NCI-H1436 (cell line): ENCODE measurements at regions not wholly inside any gene's neighbourhood (a gene's known extent, or its start where the extent isn't known, plus 50 kb on each side); places are given as distances from the start of the nearest gene placed in this dataset.
A peak's percentile ranks its signal among the peaks of the same experiment; 100 is the strongest.
"Not testable (repeated sequence)": the region's sequence is repeated elsewhere in the genome, so short reads cannot be mapped to it uniquely, and the experiment has no call there.

Source experiments
- DNase-seq: peaks from one replicate; lab custom pipeline; 2025; lab: John Stamatoyannopoulos, UW

GRCh38 chr2:4139316-4139715 is 435.9 kb downstream of the DCDC2C start:
- DNase-seq: no peak

GRCh38 chr2:4139731-4140130 is 436.4 kb downstream of the DCDC2C start:
- no peak for DNase-seq

DNA sequence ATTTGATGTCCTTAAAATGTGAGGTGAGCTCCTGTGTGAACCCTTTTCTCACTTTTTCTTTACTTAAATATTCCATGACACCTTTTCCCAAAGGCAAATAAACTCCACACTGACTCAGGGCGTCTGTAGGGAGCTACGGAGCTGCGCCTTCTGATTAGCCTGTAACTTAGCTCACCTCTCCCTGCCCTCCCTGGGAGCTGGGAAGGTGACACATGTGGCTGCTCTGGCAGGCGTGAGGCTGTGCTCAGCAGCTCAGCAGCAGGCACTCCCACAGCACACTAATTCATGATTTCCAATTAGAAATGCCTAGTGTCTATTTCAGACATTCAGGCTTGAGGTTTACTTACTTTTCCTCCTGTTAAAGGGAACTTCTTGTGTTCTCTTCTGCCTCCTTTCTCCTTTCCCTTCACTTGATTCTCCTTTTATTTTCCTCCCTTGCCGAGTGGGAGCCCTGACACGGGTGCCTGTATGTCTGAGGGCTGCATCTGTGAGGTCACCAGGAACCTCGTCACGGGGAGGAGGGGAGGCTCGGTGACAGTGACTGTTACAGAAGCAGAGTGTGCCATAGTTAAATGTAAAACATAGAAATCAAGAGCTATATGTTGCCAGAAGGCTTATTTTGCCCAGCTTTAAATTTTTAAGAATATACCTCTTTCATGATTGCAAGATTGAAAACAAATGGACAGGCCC is 437.1 kb downstream of the DCDC2C start:
- DNase-seq: no peak

DNA sequence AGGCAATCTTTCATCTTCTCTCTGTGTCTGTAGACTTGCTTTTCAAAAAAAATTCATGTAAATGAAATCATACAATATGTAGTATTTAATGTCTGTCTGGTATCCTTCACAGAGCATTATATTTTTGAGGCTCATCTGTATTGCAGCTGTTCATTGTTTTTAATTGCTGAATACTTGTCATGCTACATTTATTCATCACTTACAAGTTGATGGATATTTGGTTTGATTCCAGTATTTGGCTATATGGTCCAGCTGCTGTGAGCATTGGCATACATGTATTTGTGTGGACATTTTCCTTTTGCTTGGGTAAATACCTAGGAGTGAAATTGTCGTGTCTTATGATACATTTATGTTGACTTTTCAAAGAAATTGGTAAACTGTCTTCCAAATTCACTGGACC is 441.4 kb downstream of the DCDC2C start:
- DNase-seq: no peak

GRCh38 chr2:4151521-4151920 is 448.1 kb downstream of the DCDC2C start:
- DNase-seq: no peak

DNA sequence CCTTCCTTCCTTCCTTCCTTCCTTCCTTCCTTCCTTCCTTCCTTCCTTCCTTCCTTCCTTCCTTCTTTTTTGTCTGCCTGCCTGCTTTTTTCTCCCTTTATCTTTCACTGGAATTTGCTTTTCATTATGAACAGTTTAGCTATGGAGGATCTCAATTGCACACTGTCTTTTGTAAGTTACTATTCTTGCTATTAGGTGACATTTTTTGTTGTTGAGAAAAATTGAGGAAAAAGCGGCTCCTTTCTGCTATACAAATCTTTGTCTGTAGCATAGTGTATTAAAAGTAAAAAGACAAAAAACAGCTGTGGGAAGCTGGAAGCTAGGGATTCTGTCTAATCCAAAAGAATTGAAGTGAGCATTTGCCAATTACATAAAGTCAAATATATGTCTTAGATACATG is 448.7 kb downstream of the DCDC2C start:
- DNase-seq: no peak

DNA sequence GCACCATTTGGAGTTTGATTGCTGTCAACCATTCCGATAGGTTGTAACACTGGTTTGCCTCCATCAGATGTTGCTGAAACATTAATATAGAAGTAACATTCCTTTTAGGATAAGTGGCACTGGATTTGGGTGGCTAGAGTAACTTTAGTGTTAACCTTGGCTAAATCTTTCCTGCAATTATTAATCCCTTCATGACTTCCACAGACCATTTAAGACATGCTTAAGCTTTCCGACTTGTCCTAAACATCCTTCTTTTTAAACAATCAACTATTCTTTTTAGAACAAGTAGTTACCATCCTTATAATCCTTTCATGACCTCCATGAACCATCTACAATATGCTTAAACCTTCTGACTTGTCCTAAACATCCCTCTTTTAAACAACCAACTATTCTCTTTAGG is 465.5 kb downstream of the DCDC2C start:
- DNase-seq: no peak

DNA sequence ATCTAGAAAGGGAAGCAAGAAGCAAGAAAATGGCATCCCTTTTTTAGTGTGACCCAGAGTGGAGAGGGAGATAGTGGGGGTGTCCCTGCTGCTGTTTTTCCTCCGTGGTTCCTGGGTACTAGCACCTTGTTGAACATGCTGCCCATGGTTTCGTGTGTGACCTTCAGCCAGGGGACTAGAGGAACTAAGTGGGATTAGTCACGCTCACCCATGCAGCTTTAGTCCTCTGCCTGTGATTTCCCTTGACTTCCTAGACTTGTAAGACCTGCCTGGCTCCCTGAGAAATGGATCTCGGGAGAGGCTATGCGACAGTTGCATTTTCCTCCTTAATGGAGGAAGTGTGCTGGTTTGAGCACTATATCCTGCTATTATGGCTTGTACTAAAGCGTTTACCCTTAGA is 471.4 kb downstream of the DCDC2C start:
- DNase-seq: no peak

DNA sequence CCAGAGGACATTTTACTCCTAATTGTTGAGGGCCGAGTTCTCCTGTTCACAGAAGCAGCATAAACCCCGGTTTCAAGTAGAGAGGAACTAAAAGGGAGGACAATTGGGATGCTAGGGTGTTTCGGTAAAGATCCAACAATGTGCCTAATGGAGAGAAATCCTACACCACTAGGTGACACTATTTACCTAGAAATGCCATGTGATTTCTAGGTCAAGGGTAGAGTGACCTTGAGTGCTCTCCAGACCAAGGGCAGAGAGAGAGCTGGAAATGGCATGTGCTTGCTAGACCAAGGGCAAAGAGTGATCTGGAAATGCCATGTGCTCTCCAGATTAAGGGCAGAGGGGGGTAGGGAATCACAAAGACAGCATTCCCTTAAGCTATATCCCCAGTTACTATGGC is 472.0 kb downstream of the DCDC2C start:
- no peak for DNase-seq

- no peak for DNase-seq
Observed at GRCh38 chr2:4180631-4181030, 477.3 kb downstream of the DCDC2C start.

- no peak for DNase-seq
Observed at GRCh38 chr2:4181062-4181461, 477.7 kb downstream of the DCDC2C start.

GRCh38 chr2:4188561-4188960 is 485.2 kb downstream of the DCDC2C start:
- no peak for DNase-seq

DNA sequence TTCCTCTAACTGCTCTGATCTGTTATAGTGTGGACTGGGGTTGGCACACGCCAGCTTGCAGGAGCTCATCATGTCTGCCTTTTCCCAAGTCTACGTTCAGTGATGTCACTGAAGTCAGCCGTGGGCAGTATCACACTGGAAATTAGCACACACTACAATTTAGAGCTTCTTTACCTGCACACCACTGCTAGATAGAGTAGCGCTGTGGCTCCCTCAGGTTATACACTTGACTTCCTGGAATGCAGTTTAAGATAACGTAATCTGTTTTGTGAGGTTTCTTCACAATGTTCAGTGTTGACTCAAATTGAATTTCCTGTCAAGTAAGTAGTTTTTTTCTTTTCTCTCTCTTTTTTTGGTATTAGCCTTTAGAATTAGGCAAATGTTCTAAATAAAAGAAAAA is 487.2 kb downstream of the DCDC2C start:
- no peak for DNase-seq

DNA sequence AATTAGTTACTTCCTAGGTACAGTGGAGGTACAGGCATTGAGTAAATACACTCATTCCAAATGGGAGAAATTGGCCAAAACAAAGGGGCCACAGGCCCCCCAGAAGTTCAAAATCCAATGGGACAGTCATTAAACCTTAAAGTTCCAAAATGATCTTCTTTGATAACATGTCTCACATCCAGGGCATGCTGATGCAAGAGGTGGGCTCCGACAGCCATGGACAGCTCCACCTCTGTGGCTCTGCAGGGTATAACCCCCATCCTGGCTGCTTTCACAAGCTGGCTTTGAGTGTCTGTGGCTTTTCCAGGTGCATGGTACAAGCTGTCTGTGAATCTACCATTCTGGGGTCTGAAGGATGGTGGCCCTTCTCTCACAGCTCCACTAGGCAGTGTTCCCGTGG is 488.7 kb downstream of the DCDC2C start:
- DNase-seq: no peak

GRCh38 chr2:4214444-4215205 is 511.2 kb downstream of the DCDC2C start:
- DNase-seq: no peak

- no peak for DNase-seq
Observed at GRCh38 chr2:4217737-4218136, 514.4 kb downstream of the DCDC2C start.

- DNase-seq: no peak
Observed at GRCh38 chr2:4219101-4219500, 515.7 kb downstream of the DCDC2C start.

- DNase-seq: peak; percentile 10
Observed at GRCh38 chr2:4219571-4219970, 516.2 kb downstream of the DCDC2C start.

- no peak for DNase-seq
Observed at GRCh38 chr2:4221434-4221833, 518.1 kb downstream of the DCDC2C start.

DNA sequence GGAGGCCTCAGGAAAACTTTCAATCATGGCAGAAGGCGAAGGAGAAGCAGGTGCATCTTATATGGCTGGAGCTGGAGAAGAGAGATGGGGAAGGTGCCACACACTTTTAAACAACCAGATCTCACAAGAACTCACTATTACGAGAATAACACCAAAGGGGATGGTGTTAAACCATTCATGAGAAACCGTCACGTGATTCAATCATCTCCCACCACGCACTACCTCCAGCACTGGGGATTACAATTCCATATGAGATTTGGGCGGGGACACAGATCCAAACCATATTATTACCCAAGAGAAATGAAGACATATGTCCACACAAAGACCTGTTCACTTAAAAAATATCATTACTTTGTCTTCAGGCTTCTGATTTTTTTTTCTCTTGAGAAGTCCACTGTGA is 518.5 kb downstream of the DCDC2C start:
- DNase-seq: no peak

GRCh38 chr2:4244422-4244821 is 541.0 kb downstream of the DCDC2C start:
- DNase-seq: not testable (repeated sequence)

DNA sequence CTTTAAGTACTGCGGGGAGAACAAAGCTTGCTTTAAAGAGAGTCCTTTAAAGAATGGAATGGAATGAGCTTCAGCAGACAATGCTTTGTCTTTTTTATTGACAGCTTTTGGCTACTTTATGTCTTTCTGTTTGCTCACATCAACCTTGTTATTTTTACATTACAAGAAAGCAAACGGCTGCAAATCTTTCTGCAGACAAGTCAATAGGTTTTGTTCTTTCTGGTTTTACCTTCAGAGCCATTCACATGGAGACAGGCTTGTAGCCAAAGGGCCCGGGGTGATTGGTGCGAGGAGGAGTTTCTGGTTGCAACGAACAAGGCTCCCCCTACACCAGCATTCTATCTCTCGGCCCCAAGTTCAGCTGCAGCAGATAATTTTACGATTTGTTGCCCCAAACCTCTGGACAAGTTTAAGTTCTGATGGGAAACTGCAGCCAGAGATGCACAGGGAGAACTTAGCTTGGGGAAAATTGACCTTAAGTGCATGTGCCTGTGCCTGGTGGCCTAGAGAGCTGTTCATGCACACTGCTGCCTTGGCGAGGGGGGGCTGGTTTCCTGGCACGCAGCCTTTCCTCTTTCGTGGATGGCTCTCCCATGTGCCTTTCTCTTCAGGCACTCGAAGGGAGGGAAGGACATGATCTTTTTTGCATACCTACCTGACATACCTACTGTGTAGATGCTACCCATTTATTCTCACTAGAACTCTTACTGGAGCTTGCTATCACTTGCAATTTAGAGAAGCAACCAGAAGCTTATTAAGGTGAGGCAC is 543.2 kb downstream of the DCDC2C start:
- no peak for DNase-seq

DNA sequence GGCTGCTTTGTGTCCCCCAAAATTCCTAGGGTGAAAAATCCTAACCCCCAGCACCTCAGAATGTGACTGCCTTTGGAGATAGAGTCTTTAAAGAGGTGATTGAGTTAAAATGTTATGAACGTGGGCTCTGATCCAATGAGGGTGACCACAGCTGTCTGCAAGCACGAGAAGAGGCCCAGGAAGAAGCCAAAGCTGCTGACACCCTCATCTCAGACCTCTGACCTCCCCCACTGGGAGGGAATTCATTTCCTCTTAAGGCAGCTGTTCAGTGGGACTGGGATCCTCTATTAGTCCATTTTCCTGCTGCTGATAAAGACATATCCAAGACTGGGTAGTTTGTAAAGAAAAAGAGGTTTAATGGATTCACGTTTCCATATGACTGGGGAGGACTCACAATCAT is 544.4 kb downstream of the DCDC2C start:
- no peak for DNase-seq
